ENCODE measurements at regions not wholly inside any gene's neighbourhood (a gene's known extent, or its start where the extent isn't known, plus 50 kb on each side); places are given as distances from the start of the nearest gene placed in this dataset.

DNA sequence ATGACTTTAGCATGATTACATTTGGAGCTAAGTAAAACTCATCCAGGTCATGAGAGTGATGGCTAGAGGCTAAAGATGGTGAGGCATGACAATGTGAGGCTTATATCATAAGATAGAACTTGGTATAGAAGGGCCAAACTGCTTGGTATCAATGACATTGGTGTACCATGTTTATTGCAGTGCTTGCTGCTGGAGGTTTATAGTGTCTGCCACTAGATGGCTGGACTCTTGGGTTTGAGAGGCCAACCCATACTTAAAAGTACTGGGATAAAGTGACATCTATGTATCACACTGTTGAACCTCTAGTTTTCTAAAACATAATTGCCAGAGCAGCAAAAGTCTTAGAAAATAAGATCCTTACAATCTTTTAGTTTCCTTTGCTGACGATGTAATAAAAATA, 83.0 kb upstream of the TACR3 start:
- Histone ChIP-seq H3K4me1 (replicated peaks in 1 of 2) (no peaks in the 10 kb centered on the region), H3K36me3 (replicated peaks in 1 of 2) (no peaks in the 10 kb centered on the region), H3K9me3 (replicated peaks in 1 of 3) (no peaks in the 10 kb centered on the region), H3K27me3 (no peaks in the 10 kb centered on the region), H3K27ac (no peak overlapping the region), H3K4me3 (no peak overlapping the region)
- TF ChIP-seq, protein P1, sequence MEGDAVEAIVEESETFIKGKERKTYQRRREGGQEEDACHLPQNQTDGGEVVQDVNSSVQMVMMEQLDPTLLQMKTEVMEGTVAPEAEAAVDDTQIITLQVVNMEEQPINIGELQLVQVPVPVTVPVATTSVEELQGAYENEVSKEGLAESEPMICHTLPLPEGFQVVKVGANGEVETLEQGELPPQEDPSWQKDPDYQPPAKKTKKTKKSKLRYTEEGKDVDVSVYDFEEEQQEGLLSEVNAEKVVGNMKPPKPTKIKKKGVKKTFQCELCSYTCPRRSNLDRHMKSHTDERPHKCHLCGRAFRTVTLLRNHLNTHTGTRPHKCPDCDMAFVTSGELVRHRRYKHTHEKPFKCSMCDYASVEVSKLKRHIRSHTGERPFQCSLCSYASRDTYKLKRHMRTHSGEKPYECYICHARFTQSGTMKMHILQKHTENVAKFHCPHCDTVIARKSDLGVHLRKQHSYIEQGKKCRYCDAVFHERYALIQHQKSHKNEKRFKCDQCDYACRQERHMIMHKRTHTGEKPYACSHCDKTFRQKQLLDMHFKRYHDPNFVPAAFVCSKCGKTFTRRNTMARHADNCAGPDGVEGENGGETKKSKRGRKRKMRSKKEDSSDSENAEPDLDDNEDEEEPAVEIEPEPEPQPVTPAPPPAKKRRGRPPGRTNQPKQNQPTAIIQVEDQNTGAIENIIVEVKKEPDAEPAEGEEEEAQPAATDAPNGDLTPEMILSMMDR (IDR thresholded peaks at IDR 0.05) = no peak
- no peak for TF ChIP-seq POLR2A (IDR thresholded peaks at IDR 0.05)
- intact Hi-C loops (cut with DNase I) = no loop called here
- WGBS, 4 donors = 79 to 93% (median 85%) methylated on average over 1 of the region's 1 CpG
- no peak for DNase-seq

DNA sequence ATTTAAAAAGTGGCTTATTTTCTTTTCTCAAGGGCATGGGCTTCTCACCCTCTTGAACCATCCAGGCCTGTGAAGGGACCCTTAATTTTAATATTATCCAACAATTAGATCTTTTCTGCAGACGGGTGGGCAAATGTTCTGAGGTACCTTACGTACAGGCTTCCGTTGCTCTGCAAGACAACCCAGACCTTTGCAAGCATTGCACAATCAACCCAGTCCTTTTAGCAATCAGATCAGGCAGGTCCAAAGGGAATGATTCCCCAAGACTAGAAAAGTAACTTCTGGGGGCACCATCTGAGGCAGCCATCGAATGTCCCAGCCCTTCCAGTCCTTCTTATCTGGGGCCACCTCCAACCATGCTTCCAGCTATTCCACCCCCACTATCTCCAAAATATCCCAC, 67.3 kb upstream of the TACR3 start:
- Histone ChIP-seq H3K9me3 (replicated peaks in 1 of 3) (no peaks in the 10 kb centered on the region), H3K27ac (no peak overlapping the region), H3K4me1 (replicated peaks in 1 of 2) (no peaks in the 10 kb centered on the region), H3K36me3 (replicated peaks in 1 of 2) (no peaks in the 10 kb centered on the region), H3K27me3 (no peaks in the 10 kb centered on the region), H3K4me3 (no peak overlapping the region)
- WGBS, 4 donors = 82 to 91% (median 85%) methylated on average over 3 to 4 of the region's 4 CpGs
- intact Hi-C loops (cut with DNase I) = no loop called here
- no peak for TF ChIP-seq POLR2A (IDR thresholded peaks at IDR 0.05)
- TF ChIP-seq, protein P1 (IDR thresholded peaks at IDR 0.05) = no peak
- no peak for DNase-seq

DNA sequence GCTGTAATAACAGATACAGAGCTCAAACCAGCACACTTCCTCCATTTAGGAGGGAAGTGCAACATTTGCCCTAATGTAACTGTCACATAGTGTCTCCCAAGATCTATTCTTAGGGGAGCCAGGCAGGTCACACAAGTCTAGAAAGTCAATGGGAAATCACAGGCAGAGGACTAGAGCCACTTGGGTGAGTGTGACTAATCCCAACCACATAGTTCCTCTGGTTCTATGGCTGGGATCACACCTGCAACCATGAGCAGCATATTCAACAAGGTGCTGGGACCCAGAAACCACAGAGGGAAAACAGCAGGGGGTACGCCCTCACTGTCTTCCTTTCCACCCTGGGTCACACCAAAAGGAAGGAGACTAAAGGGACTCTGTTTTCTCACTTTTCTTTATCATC, 66.8 kb upstream of the TACR3 start:
- WGBS, 4 donors = 58 to 75% (median 66%) methylated on average over 1 of the region's 1 CpG
- intact Hi-C loops (cut with DNase I) = no loop called here

DNA sequence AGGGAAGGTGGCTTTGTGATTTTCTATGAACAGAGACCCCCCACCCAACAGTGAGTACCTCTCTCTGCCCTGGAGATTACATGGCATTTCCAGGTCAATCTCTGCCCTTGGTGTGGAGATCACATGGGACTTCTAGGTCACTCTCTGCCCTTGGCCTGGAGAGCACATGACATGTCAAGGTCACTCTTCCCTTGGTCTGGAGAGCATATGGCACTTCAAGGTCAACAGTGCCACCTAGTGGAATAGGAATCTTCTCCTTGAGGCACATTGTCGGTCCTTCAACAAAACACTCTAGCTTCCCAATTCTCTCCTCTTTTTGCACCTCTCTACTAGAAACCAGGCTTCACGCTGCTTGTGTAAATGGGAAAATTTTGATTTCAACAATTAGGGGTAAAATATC, 66.2 kb upstream of the TACR3 start:
- Histone ChIP-seq H3K27ac (no peak overlapping the region), H3K4me3 (no peak overlapping the region), H3K9me3 (replicated peaks in 1 of 3) (no peaks in the 10 kb centered on the region), H3K4me1 (replicated peaks in 1 of 2) (no peaks in the 10 kb centered on the region), H3K36me3 (replicated peaks in 1 of 2) (no peaks in the 10 kb centered on the region), H3K27me3 (no peaks in the 10 kb centered on the region)
- no peak for DNase-seq
- intact Hi-C loops (cut with DNase I) = no loop called here
- 74 to 92% (median 84%) methylated on average over 2 of the region's 2 CpGs for WGBS, 4 donors
- TF ChIP-seq, protein P1 (IDR thresholded peaks at IDR 0.05) = no peak
- no peak for TF ChIP-seq POLR2A (IDR thresholded peaks at IDR 0.05)

More for the DNA sequence above, 66.8 kb upstream of the TACR3 start:
- Histone ChIP-seq H3K27ac (no peak overlapping the region), H3K36me3 (replicated peaks in 1 of 2) (no peaks in the 10 kb centered on the region), H3K27me3 (no peaks in the 10 kb centered on the region), H3K9me3 (replicated peaks in 1 of 3) (no peaks in the 10 kb centered on the region), H3K4me3 (no peak overlapping the region), H3K4me1 (replicated peaks in 1 of 2) (no peaks in the 10 kb centered on the region)
- DNase-seq = no peak
- no peak for TF ChIP-seq POLR2A (IDR thresholded peaks at IDR 0.05)
- TF ChIP-seq, protein P1 (IDR thresholded peaks at IDR 0.05) = no peak
